Muscle layer of duodenum (tissue), 2 donors: ENCODE measurements at regions not wholly inside any gene's neighbourhood (a gene's known extent, or its start where the extent isn't known, plus 50 kb on each side); places are given as distances from the start of the nearest gene placed in this dataset.

ENCODE experiments used
- H3K27ac ChIP-seq: one replicate; pipeline ENCODE4 v1.7.0; 2013; ENCODE audit warnings: mild to moderate bottlenecking, low read length
- H3K27me3 ChIP-seq: one replicate; pipeline ENCODE4 v1.7.0; 2013; ENCODE audit warnings: low read depth, mild to moderate bottlenecking, control low read depth, low read length
- H3K36me3 ChIP-seq, 2 donors: one replicate each; pipeline ENCODE4 v1.7.0; 2013; ENCODE audit warnings: low read length in 2 of 2, control low read depth in 1 of 2, mild to moderate bottlenecking in 1 of 2; ENCODE audit not compliant: insufficient read depth in 2 of 2, control insufficient read depth in 1 of 2
- H3K4me1 ChIP-seq, 2 donors: one replicate each; pipeline ENCODE4 v1.7.0; 2013; ENCODE audit warnings: low read length in 2 of 2, mild to moderate bottlenecking in 2 of 2, control low read depth in 1 of 2, moderate library complexity in 1 of 2; ENCODE audit not compliant: insufficient read depth in 2 of 2, control insufficient read depth in 1 of 2
- H3K4me3 ChIP-seq, 2 donors: one replicate each; pipeline ENCODE4 v1.7.0; 2013; ENCODE audit warnings: low read length in 2 of 2, low read depth in 1 of 2, mild to moderate bottlenecking in 1 of 2
- H3K9me3 ChIP-seq, 2 donors: one replicate each; pipeline ENCODE4 v1.7.0; 2013; ENCODE audit warnings: low read length in 2 of 2, control low read depth in 1 of 2, mild to moderate bottlenecking in 1 of 2; ENCODE audit not compliant: control insufficient read depth in 1 of 2
- donor health status: healthy.

GRCh38 chr6:48817333-48818051 is 645.6 kb downstream of the MMUT start:
- Histone ChIP-seq H3K27me3 (no peaks in the 10 kb centered on the region), H3K36me3 (no peaks in the 10 kb centered on the region), H3K4me1 (no peaks in the 10 kb centered on the region), H3K9me3 (no peaks in the 10 kb centered on the region), H3K27ac (no peak overlapping the region), H3K4me3 (no peak overlapping the region)

DNA sequence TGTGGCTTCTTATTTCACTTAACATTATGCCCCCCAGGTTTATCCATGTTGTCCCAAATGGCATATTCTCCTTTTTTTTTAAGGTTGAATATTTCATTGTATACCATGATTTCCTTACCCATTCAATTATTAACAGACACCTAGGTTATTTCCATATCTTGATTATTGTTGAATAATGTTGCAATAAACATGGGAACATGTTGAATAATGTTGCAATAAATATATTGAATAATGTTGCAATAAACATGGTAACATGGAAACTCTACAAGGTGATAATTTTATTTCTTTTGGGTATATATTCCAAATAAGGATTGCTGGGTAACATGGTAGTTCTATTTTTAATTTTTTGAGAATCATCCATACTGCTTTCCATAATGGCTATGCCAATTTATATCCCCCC is 648.1 kb downstream of the MMUT start:
- Histone ChIP-seq H3K36me3 (no peaks in the 10 kb centered on the region), H3K4me1 (no peaks in the 10 kb centered on the region), H3K27ac (no peak overlapping the region), H3K27me3 (no peaks in the 10 kb centered on the region), H3K4me3 (no peak overlapping the region), H3K9me3 (no peaks in the 10 kb centered on the region)

DNA sequence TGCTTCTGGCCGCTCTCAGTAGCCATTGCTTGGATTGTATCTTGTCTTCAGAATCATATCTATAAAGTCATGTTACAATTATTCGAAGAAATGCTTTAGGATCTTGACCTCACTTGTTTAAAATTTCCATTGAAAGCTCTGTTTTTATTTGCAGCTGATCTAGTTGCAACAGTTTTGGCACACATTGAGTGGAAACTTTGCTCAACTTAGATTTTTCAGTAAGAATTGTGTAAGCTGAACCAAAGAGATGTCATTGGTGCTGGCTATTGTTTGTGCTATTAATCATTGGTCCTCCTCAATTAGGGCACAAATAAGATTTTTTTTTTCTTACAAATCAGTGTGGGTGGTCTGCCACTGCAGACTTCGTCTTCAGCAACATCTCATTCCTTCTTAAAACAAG is 649.2 kb downstream of the MMUT start:
- Histone ChIP-seq H3K27me3 (no peaks in the 10 kb centered on the region), H3K27ac (no peak overlapping the region)

GRCh38 chr6:48809700-48810099 is 653.4 kb downstream of the MMUT start:
- H3K4me3 ChIP-seq, result no peak overlapping the region
- no peak overlapping the region for H3K27ac ChIP-seq
- H3K4me1 ChIP-seq, result no peaks in the 10 kb centered on the region
- H3K36me3 ChIP-seq, result no peaks in the 10 kb centered on the region
- no peaks in the 10 kb centered on the region for H3K27me3 ChIP-seq
- no peaks in the 10 kb centered on the region for H3K9me3 ChIP-seq

More for the DNA sequence above, 649.2 kb downstream of the MMUT start:
- H3K36me3 ChIP-seq, result no peaks in the 10 kb centered on the region
- no peak overlapping the region for H3K4me3 ChIP-seq
- H3K9me3 ChIP-seq, result no peaks in the 10 kb centered on the region
- no peaks in the 10 kb centered on the region for H3K4me1 ChIP-seq

- Histone ChIP-seq H3K27me3 (no peaks in the 10 kb centered on the region), H3K27ac (no peak overlapping the region), H3K4me1 (no peaks in the 10 kb centered on the region), H3K4me3 (no peak overlapping the region), H3K9me3 (no peaks in the 10 kb centered on the region), H3K36me3 (no peaks in the 10 kb centered on the region)
Measured at GRCh38 chr6:48809245-48809644, 653.8 kb downstream of the MMUT start.

- H3K4me3 ChIP-seq, result no peak overlapping the region
- no peak overlapping the region for H3K27ac ChIP-seq
Measured at GRCh38 chr6:48798296-48798695, 664.8 kb downstream of the MMUT start.

DNA sequence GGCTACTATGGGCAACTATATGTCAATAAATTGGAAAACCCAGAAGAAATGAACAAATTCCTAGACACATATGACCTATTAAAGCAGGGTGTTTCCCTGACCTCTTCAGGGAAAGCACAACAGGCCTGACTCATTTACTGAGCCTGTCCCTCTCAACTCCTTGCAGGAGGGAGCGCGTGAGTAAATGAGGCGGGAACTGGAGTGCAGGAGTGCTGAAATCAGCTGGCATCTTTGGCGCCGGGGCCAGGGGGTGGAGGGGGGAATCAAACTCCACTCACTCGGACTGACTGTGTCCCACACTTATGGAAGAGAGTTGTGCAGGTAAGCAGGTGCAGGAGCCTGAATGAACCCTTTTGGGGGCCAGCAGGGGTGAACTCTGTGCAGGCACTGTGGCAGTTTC is 671.2 kb upstream of the PTCHD4 start:
- Histone ChIP-seq H3K27me3 (no peaks in the 10 kb centered on the region), H3K36me3 (no peaks in the 10 kb centered on the region), H3K27ac (no peak overlapping the region), H3K4me1 (no peaks in the 10 kb centered on the region), H3K4me3 (no peak overlapping the region), H3K9me3 (no peaks in the 10 kb centered on the region)

More at GRCh38 chr6:48798296-48798695, 664.8 kb downstream of the MMUT start:
- Histone ChIP-seq H3K27me3 (no peaks in the 10 kb centered on the region), H3K36me3 (no peaks in the 10 kb centered on the region), H3K9me3 (no peaks in the 10 kb centered on the region), H3K4me1 (no peaks in the 10 kb centered on the region)

DNA sequence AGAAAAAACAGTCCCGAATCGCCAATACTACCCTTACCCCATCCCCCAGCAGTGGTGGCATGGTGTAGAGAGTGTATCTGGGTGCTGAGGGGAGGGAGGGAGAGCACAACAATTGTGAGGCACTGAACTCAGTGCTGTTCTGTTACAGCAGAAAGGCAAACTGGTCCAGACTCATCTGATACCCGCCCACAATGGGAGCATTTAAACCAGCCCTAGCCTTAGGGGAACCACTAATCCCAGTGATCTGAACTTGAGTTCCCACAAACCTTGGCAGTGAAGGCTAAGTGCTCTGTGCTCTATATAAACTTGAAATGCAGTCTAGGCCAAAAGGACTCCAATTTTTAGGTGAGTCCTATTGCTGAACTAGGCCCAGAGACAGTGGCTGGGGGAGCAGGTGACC is 666.4 kb upstream of the PTCHD4 start:
- H3K27ac ChIP-seq, result no peak overlapping the region
- no peaks in the 10 kb centered on the region for H3K27me3 ChIP-seq

DNA sequence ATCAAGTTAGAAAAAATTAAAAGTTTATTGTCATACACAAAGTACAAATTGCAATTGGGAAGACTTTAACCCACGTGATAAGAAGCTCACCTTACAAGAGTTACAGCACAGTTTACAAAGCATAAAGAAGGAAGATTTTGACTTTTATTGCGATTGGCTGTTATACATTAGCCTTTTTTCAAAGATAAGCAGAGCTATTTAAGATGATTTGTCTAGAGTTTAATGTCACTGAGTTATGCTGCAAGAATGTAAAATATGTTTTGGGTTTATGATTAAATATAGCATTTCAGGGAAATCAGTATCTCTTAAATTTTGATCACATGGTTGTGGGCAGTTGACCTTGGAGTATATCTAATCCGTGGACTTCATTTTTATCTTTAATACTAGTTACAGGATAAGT is 664.2 kb upstream of the PTCHD4 start:
- no peak overlapping the region for H3K4me3 ChIP-seq
- H3K27me3 ChIP-seq, result no peaks in the 10 kb centered on the region
- H3K36me3 ChIP-seq, result no peaks in the 10 kb centered on the region
- no peak overlapping the region for H3K27ac ChIP-seq
- H3K4me1 ChIP-seq, result no peaks in the 10 kb centered on the region
- no peaks in the 10 kb centered on the region for H3K9me3 ChIP-seq

More for the DNA sequence above, 666.4 kb upstream of the PTCHD4 start:
- no peaks in the 10 kb centered on the region for H3K9me3 ChIP-seq
- no peaks in the 10 kb centered on the region for H3K4me1 ChIP-seq
- no peak overlapping the region for H3K4me3 ChIP-seq
- no peaks in the 10 kb centered on the region for H3K36me3 ChIP-seq

DNA sequence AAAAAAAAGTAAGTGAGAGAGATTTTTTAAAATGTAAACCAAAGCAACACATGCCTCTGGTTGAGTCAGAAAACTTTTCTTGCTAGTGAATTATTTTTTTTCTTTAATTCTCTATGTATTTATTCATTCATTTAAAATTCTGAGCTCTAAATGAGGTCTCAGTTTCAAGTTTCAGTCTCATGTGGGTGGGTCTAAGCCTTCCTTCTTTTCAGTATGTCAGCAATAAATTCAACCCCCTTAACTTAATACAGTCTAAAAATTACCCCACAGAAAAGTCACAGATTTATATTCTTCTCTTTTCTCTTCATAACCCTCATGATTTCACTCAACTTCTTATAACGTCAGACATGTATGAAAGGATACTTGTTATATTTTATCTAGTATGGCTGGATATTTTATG is 663.3 kb upstream of the PTCHD4 start:
- Histone ChIP-seq H3K9me3 (no peaks in the 10 kb centered on the region), H3K4me1 (no peaks in the 10 kb centered on the region), H3K4me3 (no peak overlapping the region), H3K27me3 (no peaks in the 10 kb centered on the region), H3K27ac (no peak overlapping the region), H3K36me3 (no peaks in the 10 kb centered on the region)

GRCh38 chr6:48766349-48766748 is 655.4 kb upstream of the PTCHD4 start:
- H3K4me3 ChIP-seq, result no peak overlapping the region
- H3K27me3 ChIP-seq, result no peaks in the 10 kb centered on the region
- no peak overlapping the region for H3K27ac ChIP-seq

GRCh38 chr6:48765352-48765961 is 654.5 kb upstream of the PTCHD4 start:
- no peaks in the 10 kb centered on the region for H3K36me3 ChIP-seq
- H3K27ac ChIP-seq, result no peak overlapping the region
- no peak overlapping the region for H3K4me3 ChIP-seq
- no peaks in the 10 kb centered on the region for H3K4me1 ChIP-seq
- no peaks in the 10 kb centered on the region for H3K27me3 ChIP-seq
- H3K9me3 ChIP-seq, result no peaks in the 10 kb centered on the region

More at GRCh38 chr6:48766349-48766748, 655.4 kb upstream of the PTCHD4 start:
- H3K9me3 ChIP-seq, result no peaks in the 10 kb centered on the region
- H3K4me1 ChIP-seq, result no peaks in the 10 kb centered on the region
- no peaks in the 10 kb centered on the region for H3K36me3 ChIP-seq
